Naive thymus-derived CD8-positive, alpha-beta T cell (primary cell): ENCODE measurements at regions not wholly inside any gene's neighbourhood (a gene's known extent, or its start where the extent isn't known, plus 50 kb on each side); places are given as distances from the start of the nearest gene placed in this dataset.

Experiments used
- ATAC-seq, 2 donors: fragments of 150-1000 bp; cut with Tn5 transposase in 1 of 2; sonication (Bioruptor Pico), chemical (Tn5 transposase) in 1 of 2; 1 replicate in 1 of 2; 2 replicates in 1 of 2; pipeline ENCODE4 v1.10.0; 2021; ENCODE audit warnings: mild to moderate bottlenecking in 2 of 2, moderate library complexity in 2 of 2
- POLR2A ChIA-PET: fragments of 350-600 bp; sonication (Branson Sonifier 250); formaldehyde crosslinking; loops from one replicate; lab custom pipeline; 2021; ENCODE audit warnings: antibody characterized with exemption; lab: Charles Lee
- DNase-seq, 10 donors: peaks; one replicate each; pipeline versions ENCODE4 v3.0.0 to v3.0.0-alpha.2; 2020 to 2022
- H3K27ac Mint-ChIP-seq, 10 donors: one replicate each; pipeline ENCODE4 v1.8.0; 2020 to 2022; ENCODE audit warnings: mild to moderate bottlenecking in 10 of 10, mixed read lengths in 10 of 10, moderate library complexity in 4 of 10, inconsistent platforms in 1 of 10
- H3K27me3 Mint-ChIP-seq, 5 donors: one replicate each; pipeline ENCODE4 v1.8.0; 2021 to 2022; ENCODE audit warnings: mixed read lengths in 5 of 5
- H3K36me3 Mint-ChIP-seq, 3 donors: one replicate each; pipeline ENCODE4 v1.8.0; 2020 to 2022; ENCODE audit warnings: mixed read lengths in 3 of 3, mild to moderate bottlenecking in 2 of 3, inconsistent platforms in 1 of 3
- H3K4me1 Mint-ChIP-seq, 4 donors: one replicate each; pipeline ENCODE4 v1.8.0; 2021 to 2022; ENCODE audit warnings: mixed read lengths in 4 of 4
- H3K4me3 Mint-ChIP-seq, 10 donors: one replicate each; pipeline ENCODE4 v1.8.0; 2020 to 2022; ENCODE audit warnings: mild to moderate bottlenecking in 10 of 10, mixed read lengths in 10 of 10, moderate library complexity in 6 of 10, inconsistent platforms in 1 of 10
- H3K9me3 Mint-ChIP-seq, 9 donors: one replicate each; pipeline ENCODE4 v1.8.0; 2020 to 2022; ENCODE audit warnings: mixed read lengths in 9 of 9, mild to moderate bottlenecking in 3 of 9, inconsistent platforms in 1 of 9, moderate library complexity in 1 of 9

- Mint-ChIP-seq H3K4me1 (no peaks in the 10 kb centered on the region), H3K27ac (no peak overlapping the region), H3K36me3 (no peaks in the 10 kb centered on the region), H3K27me3 (peaks cover 10 to 40% (median 15%) of the 10 kb centered on the region in 5 donors), H3K4me3 (no peak overlapping the region), H3K9me3 (peaks cover 0 to 1% (median 0%) of the 10 kb centered on the region in 9 donors)
- no peak for ATAC-seq
- no peak for DNase-seq
- POLR2A ChIA-PET = no interaction called here
Measured at GRCh38 chr2:13052547-13052946, 335.8 kb downstream of the TRIB2 start.

- H3K27ac Mint-ChIP-seq = no peak overlapping the region
- H3K9me3 Mint-ChIP-seq = no peaks in the 10 kb centered on the region
- no peak overlapping the region for H3K4me3 Mint-ChIP-seq
- POLR2A ChIA-PET = no interaction called here
- DNase-seq (no peak), ATAC-seq (no peak)
- H3K27me3 Mint-ChIP-seq = peaks cover 13 to 35% (median 25%) of the 10 kb centered on the region in 5 donors
- no peaks in the 10 kb centered on the region for H3K4me1 Mint-ChIP-seq
- H3K36me3 Mint-ChIP-seq = no peaks in the 10 kb centered on the region
Measured at GRCh38 chr2:13056259-13056843, 339.6 kb downstream of the TRIB2 start.

GRCh38 chr2:13057671-13058070, 340.9 kb downstream of the TRIB2 start:
- no peak for ATAC-seq
- POLR2A ChIA-PET = no interaction called here
- Mint-ChIP-seq H3K4me1 (no peaks in the 10 kb centered on the region), H3K27ac (no peak overlapping the region), H3K27me3 (peaks cover 13 to 35% (median 21%) of the 10 kb centered on the region in 5 donors), H3K9me3 (no peaks in the 10 kb centered on the region), H3K36me3 (no peaks in the 10 kb centered on the region), H3K4me3 (no peak overlapping the region)
- DNase-seq = no peak

DNA sequence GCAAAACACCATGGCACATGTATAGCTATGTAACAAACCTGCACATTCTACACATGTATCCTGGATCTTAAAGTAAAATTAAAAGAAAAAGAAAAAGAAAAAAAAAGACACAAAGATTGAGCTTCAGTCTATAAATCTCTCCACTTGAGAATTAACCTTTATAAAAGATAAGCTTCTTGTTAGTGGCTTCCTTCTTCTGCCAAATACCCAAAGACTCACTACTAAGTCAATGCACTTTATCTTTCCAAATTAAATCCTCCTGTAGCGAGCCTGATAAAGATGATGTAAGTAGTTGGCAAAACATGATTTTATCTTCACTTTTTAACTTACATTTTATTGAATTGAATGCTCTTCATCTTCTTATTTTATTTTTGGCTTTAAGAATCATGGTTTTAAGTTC, 349.9 kb downstream of the TRIB2 start:
- no peaks in the 10 kb centered on the region for H3K36me3 Mint-ChIP-seq
- H3K27ac Mint-ChIP-seq = no peak overlapping the region
- DNase-seq (no peak), ATAC-seq (no peak)
- POLR2A ChIA-PET = no interaction called here
- no peaks in the 10 kb centered on the region for H3K9me3 Mint-ChIP-seq
- no peaks in the 10 kb centered on the region for H3K4me1 Mint-ChIP-seq
- no peak overlapping the region for H3K4me3 Mint-ChIP-seq
- H3K27me3 Mint-ChIP-seq = peaks cover 9 to 52% (median 19%) of the 10 kb centered on the region in 5 donors

GRCh38 chr2:13067508-13067907, 350.8 kb downstream of the TRIB2 start:
- Mint-ChIP-seq H3K27me3 (peaks cover 9 to 52% (median 19%) of the 10 kb centered on the region in 5 donors), H3K9me3 (no peaks in the 10 kb centered on the region)
- POLR2A ChIA-PET = no interaction called here

GRCh38 chr2:13089971-13090370, 373.2 kb downstream of the TRIB2 start:
- DNase-seq (no peak), ATAC-seq (no peak)
- POLR2A ChIA-PET = no interaction called here
- Mint-ChIP-seq H3K9me3 (no peaks in the 10 kb centered on the region), H3K4me1 (no peaks in the 10 kb centered on the region), H3K36me3 (no peaks in the 10 kb centered on the region), H3K27ac (no peak overlapping the region), H3K27me3 (peaks cover 14 to 55% (median 24%) of the 10 kb centered on the region in 5 donors), H3K4me3 (no peak overlapping the region)

More at GRCh38 chr2:13067508-13067907, 350.8 kb downstream of the TRIB2 start:
- Mint-ChIP-seq H3K27ac (no peak overlapping the region), H3K4me1 (no peaks in the 10 kb centered on the region), H3K36me3 (no peaks in the 10 kb centered on the region), H3K4me3 (no peak overlapping the region)
- no peak for ATAC-seq
- DNase-seq = no peak

DNA sequence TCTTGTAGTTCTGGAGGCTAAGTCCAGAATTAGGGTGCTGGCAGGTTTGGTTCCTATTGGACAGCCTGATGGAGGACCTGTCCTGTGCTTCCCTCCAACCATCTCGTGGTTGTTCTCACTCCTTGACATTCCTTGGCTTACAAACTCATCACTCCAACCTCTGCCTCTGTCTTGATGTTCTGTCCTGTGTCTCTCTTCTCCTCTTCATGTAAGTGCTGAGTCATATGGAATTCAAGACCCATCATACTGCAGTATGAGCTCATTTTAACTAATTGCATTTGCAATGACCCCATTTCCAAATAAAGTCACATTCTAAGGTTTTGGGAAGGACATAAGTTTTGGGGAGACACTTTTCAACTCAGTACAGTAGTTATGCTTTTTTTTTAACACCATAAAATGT, 374.7 kb downstream of the TRIB2 start:
- H3K9me3 Mint-ChIP-seq = no peaks in the 10 kb centered on the region

GRCh38 chr2:13091861-13092378, 375.2 kb downstream of the TRIB2 start:
- Mint-ChIP-seq H3K36me3 (no peaks in the 10 kb centered on the region), H3K4me1 (no peaks in the 10 kb centered on the region), H3K9me3 (no peaks in the 10 kb centered on the region), H3K27ac (no peak overlapping the region), H3K4me3 (no peak overlapping the region), H3K27me3 (peaks cover 16 to 56% (median 25%) of the 10 kb centered on the region in 5 donors)
- DNase-seq (no peak), ATAC-seq (no peak)
- POLR2A ChIA-PET = no interaction called here

More for the DNA sequence above, 374.7 kb downstream of the TRIB2 start:
- no peaks in the 10 kb centered on the region for H3K4me1 Mint-ChIP-seq
- peaks cover 16 to 55% (median 24%) of the 10 kb centered on the region in 5 donors for H3K27me3 Mint-ChIP-seq
- POLR2A ChIA-PET = no interaction called here
- no peak overlapping the region for H3K27ac Mint-ChIP-seq
- DNase-seq = no peak
- no peaks in the 10 kb centered on the region for H3K36me3 Mint-ChIP-seq
- no peak overlapping the region for H3K4me3 Mint-ChIP-seq
- no peak for ATAC-seq

DNA sequence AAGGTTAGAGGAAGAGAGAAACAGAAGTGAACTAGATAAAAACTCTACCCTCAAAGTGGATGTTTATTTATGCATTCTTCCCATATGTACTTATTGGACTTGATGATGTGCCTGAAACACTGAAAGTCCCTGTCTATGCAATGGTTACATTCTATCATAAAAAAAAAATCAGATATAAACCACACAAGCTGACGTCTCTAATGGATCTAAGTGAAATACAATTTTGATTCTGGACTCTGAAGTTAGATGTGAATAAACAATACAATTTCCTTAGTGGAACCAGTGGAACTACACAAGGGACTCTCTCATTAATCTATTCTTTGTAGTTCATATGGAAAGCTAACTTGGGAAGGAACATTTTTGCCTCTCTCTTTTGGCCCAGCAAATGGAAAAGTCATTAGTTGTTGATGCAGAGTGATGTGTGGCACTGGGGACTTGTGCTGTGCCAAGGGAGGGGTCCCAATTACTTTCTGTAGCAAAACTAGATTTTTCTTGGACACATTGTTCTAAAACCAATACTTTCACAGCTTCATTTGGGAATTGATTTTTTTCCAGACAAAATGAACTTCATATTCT, 376.8 kb downstream of the TRIB2 start:
- POLR2A ChIA-PET = no interaction called here
- no peak overlapping the region for H3K4me3 Mint-ChIP-seq
- peaks cover 18 to 46% (median 26%) of the 10 kb centered on the region in 5 donors for H3K27me3 Mint-ChIP-seq
- H3K4me1 Mint-ChIP-seq = no peaks in the 10 kb centered on the region
- no peaks in the 10 kb centered on the region for H3K36me3 Mint-ChIP-seq
- no peak for ATAC-seq
- no peak overlapping the region for H3K27ac Mint-ChIP-seq
- peaks cover 0 to 5% (median 0%) of the 10 kb centered on the region in 9 donors for H3K9me3 Mint-ChIP-seq
- DNase-seq = no peak

- Mint-ChIP-seq H3K36me3 (peaks cover 0 to 7% (median 0%) of the 10 kb centered on the region in 3 donors), H3K27ac (no peak overlapping the region), H3K4me3 (no peak overlapping the region), H3K9me3 (peaks cover 0 to 17% (median 1%) of the 10 kb centered on the region in 9 donors), H3K27me3 (peaks cover 5 to 24% (median 18%) of the 10 kb centered on the region in 5 donors), H3K4me1 (no peaks in the 10 kb centered on the region)
- POLR2A ChIA-PET = no interaction called here
- no peak for ATAC-seq
- DNase-seq = no peak
Measured at GRCh38 chr2:13102397-13103063, 385.8 kb downstream of the TRIB2 start.

DNA sequence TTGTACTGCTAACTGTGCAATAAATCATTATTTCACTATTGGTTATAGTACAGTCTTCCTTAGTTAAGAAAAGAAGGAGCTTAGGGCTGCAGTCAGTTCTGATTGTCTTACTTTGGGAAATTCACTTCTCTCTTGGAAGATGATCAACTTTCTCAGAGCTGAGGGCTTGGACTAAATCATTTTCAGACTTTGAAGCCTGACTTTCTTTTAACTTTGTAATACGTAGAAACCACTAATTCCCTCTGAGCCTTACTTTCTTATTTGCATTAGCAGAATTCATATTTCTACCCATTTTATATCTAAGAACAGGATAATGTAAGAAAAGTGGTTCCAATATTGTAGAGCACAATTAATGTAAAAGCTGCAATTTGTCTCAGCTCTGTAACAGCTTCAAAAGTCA, 386.4 kb downstream of the TRIB2 start:
- Mint-ChIP-seq H3K36me3 (peaks cover 0 to 7% (median 0%) of the 10 kb centered on the region in 3 donors), H3K4me1 (no peaks in the 10 kb centered on the region), H3K27me3 (peaks cover 3 to 29% (median 16%) of the 10 kb centered on the region in 5 donors), H3K4me3 (no peak overlapping the region), H3K27ac (no peak overlapping the region), H3K9me3 (peaks cover 0 to 12% (median 1%) of the 10 kb centered on the region in 9 donors)
- DNase-seq = no peak
- POLR2A ChIA-PET = no interaction called here
- no peak for ATAC-seq

DNA sequence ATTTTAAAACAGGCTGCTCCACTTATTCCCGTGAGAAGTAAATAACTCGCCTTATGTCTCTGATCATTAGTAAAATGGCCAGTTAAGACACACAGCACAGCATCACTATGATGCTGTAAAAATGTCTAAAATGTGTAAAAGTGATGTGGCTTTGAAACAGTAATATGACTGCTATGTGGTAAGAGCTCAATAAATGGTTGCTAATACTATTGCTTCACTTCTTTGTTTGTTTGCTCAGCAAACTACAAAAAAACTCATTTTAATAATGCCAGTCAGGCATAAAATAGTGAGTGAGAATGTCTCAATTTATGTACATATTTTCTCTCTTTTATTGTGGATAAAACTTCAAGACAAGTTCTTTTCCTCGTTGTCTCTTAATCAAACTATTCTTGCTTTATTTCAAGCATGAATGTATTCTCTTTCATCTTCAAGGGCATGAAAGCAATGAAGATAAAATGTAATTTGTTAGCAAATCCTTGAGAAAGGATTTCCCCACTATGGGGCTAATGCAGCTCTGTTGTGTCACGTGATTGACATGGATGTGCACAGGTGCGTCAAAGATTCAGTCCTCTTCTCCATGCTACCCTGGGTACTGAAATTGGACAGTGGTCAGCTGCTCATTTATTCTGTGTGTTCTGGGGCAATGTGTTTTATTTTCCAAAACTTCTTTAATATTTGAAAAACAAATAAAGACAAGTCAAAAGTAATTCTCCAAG, 387.2 kb downstream of the TRIB2 start:
- POLR2A ChIA-PET = no interaction called here
- peaks cover 0 to 7% (median 0%) of the 10 kb centered on the region in 3 donors for H3K36me3 Mint-ChIP-seq
- ATAC-seq (no peak), DNase-seq (no peak)
- no peak overlapping the region for H3K27ac Mint-ChIP-seq
- peaks cover 6 to 29% (median 15%) of the 10 kb centered on the region in 5 donors for H3K27me3 Mint-ChIP-seq
- H3K9me3 Mint-ChIP-seq = peaks cover 0 to 12% (median 1%) of the 10 kb centered on the region in 9 donors
- H3K4me3 Mint-ChIP-seq = no peak overlapping the region
- H3K4me1 Mint-ChIP-seq = no peaks in the 10 kb centered on the region
